IPS DF 4.7 (cell line): ENCODE measurements at regions not wholly inside any gene's neighbourhood (a gene's known extent, or its start where the extent isn't known, plus 50 kb on each side); places are given as distances from the start of the nearest gene placed in this dataset.
"Not testable (repeated sequence)": the region's sequence is repeated elsewhere in the genome, so short reads cannot be mapped to it uniquely, and the experiment has no call there.

Experiments
- DNase-seq: peaks from one replicate; pipeline ENCODE4 v3.0.0-alpha.2; 2013; ENCODE audit warnings: low spot score; ENCODE audit errors: extremely low read depth

DNA sequence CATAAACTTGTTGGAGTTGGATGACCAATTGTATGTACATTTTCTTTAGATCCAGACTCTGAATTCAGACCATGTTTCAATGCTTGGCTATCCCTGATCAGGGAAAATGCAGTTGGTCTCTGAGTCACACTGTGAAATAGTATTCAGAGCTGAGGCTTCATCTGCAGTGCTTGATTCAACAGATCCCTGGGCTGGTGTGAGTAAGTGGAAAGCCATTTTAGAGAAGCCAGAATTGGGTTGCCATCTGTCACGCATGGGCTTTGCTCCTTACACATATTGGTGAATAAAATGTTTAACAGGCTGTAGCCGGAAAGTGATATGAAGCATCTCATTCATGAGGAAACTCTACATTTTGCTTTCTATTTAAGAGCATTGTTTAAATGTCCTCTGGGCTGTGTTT is 50.0 kb upstream of the ACYP2 start:
- DNase-seq = no peak

DNA sequence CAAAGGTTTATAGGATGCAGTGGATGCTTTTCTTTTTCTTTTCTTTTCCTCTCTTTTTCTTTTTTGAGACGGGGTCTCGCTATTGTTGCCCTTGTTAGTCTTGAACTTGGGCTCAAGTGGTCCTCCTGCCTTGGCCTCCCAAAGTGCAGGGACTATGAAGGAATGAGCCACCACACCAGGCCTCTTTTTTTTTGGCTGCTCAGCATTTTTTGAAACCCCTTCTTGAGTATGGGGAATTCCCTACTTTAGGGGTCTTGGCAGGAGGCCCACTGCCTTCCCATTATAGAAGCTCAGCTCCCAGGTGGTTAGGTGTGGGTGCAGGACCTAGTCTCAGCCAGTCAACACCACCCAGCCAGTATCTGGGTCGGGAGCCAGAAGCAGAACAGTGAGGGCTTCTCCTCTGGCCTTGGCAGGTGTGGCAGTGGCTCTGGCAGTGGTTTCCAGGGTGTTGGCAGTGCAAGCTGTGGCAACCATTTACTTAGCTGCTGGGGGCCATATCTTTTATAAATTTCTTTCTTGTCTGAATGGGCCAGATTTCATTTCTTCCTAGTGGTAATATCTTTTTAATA is 51.4 kb upstream of the ACYP2 start:
- no peak for DNase-seq

DNA sequence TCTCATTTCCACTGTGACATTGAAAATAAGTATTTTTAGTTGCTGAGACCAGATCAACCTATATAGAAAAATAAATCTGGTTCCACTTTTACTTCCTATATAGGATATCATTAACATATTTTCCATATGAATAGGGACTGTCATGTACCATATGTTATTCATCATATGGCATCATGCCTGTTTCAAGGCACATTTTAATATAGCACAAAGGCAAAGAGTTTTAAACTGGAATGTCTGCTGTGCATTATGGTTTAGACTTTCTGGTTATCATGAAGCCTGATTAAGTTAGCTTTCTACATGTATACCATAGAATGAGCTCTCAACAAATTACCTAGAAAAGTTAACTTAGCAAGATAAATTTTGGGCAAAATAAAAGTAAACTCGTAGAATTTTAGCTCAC is 53.0 kb upstream of the ACYP2 start:
- DNase-seq = no peak

DNA sequence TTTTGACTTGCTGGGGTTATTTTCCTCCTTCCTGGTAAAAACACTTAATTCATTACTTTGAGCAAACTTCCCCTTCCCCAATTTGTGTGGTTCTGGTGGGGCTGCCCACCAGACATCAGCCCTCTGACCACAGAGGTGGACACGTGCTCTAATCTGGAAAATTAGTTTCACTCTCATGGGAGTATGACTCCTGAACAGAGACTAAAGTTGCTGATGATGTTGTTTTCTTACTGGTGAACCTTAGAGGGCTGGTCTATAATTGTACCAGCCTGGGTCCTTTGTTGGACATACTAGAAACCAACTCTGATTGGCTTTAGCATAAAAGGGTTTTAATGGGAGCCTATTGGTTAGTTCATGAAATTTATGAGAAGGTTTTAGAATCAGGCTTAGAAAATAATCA is 54.1 kb upstream of the ACYP2 start:
- DNase-seq = no peak

DNA sequence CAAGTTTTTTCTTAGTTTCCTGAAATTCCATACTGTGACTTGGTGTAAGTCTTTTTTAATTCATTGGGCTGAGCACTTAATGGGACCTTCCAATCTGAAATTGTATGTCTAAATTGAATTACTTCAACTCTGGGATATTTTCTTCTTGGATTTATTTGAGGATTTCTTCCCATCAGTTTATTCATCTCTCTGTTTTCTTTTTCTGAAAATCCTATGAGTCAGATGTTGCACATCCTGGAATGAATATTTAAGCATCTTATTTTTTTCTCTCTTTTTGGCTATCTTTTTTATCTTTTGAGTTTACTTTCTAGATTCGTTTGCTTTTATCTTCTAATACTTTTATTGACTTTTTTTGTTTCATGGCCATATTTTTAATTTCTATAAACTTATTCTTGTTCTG is 55.4 kb upstream of the ACYP2 start:
- no peak for DNase-seq

DNA sequence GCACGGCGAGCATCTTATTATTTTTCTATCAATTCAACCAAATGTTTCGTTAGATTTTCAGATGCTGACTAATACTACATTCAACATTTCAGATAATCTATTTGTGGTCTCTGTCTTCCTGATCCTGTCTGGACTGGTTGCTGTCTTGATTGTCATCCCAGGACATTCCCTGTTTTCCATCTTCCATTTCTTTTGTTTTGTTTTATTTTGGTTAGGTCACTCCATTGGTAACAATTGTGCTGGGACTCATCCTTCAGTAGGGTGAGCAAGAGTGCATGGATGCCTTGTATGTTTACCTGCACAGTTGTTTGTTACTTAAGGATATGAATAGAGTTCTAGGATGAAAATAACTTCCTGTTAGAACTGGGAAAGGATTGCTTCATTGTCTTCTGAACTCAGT is 55.9 kb upstream of the ACYP2 start:
- no peak for DNase-seq

DNA sequence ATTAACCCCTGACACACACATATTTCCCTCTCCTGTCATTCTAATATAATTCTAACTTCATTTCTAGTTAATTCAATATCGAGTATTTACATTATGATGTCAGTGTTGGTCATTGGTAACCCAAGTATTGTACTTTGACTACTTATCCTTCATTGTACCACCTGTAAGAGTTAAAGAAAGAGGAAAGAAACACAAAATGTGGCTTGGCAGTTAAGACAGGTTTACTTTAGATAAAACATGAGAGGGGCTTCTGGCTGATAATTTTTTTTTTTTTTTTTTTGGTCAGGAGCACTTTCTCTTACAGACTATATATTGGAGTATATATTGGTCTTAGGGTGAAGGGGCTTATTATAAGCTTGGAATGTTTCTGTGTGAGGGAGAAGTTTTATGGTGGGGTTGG is 57.0 kb upstream of the ACYP2 start:
- DNase-seq = no peak

DNA sequence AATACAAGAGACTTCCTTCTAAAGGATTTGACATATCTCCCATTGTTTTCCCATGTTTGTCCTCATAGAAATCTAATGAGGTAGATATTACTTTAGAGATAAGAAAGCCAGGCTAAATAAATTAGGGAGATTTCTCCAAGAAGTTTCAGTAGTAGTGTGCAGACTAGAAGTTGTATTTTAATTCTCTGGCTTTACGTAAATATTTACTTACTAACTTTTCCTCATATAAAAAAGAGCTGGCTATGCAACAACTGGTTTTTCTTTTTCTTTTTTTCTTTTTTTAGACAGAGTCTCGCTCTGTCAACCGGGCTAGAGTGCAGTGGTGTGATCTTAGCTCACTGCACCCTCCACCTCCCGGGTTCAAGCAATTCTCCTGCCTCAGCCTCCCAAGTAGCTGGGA is 60.6 kb upstream of the ACYP2 start:
- no peak for DNase-seq

DNA sequence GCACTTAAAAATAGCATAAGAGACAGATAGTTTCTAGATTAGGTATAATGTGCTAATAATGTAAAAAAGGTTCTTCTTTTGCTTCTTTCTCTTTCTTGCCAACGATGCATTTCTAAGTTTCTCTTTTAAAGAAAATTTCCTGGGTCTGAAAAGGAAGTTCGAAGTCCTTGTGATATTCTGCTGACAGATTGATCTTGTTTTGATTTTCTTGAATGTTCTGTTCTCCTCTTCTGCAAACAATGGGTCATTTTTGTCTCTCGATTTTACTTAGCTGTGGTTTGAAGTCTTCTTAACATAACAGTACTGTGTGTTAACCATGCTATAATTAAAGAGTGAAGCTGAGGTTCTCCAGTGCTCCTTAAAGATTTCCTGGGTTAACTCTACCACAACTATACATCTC is 61.1 kb upstream of the ACYP2 start:
- no peak for DNase-seq

DNA sequence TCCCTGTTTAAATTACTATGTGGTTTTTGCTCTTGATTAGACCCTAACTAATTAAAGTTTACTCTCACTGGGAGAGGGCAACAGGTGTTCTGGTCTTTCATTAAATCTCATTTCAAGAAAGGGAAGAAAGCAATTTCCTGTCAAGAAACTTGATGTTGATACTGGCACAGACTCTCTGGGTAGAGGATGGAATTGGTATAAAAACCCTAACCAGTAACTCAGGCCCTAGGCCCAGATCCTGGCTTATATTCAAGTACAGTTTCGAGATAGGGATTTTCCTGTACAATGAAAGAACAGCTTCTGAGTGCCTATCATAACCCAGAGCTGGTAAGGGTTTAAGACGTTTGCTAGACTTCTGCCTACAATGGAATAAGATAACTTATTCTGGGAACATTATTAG is 61.6 kb upstream of the ACYP2 start:
- DNase-seq = no peak

DNA sequence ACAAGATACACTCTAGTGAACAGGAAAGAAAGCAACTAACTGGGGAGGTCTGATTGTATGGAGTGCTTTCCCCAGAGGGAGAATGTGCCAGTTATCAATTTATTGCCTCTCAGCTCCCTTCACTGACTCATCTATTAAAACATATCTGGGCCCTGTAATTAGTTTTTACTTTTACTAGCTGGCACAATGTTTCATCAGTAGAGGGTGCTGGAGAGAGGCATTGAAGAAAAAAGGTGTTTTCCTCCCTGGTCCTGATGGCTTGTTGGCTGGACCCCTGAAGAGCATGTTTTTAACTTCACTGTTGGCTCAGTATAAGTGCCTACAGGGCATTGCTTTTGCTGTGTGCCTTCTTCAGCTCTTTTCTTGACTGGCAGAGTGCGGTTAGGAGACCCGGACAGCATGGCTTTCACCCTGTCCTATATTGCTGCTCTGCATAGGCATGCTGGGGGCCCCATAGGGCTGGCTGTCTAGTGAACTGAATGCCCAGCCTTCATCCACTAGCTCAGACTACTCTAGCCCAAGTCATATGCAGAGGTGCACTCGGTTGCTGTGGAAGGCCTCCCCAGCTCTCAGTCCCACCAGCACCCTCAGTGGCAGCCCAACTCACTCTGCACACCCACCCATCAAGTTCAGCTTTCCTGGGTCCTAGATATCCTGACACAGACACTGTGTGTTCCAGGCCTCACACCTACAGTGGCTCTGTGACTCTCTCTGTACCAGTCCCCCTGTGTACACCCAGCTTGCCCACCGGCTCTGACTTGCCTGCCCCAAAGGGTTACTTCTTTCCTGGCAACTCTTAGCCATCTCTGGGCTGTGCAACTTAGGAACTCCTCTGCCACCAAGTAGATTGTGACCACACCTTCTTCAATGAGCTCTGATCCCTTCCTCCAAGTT is 62.3 kb upstream of the ACYP2 start:
- peak; percentile 5 for DNase-seq

DNA sequence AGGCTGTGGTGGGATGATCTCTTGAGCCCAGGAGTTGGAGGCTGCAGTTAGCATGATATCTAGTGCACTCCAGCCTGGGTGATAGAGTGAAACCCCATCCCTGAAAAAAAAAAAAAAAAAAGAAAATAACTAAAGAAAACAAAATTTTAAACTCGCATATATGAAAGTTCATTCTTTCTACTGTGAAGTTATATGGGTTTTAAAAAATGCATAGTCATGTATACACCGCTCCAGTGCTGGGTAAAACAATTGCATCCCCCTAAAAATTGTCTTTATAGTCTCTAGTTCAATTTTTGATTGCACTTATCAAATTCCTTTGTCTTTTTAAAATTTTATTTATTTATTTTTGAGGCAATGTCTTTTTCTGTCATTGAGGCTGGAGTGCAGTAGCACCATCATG is 65.0 kb upstream of the ACYP2 start:
- DNase-seq = no peak

DNA sequence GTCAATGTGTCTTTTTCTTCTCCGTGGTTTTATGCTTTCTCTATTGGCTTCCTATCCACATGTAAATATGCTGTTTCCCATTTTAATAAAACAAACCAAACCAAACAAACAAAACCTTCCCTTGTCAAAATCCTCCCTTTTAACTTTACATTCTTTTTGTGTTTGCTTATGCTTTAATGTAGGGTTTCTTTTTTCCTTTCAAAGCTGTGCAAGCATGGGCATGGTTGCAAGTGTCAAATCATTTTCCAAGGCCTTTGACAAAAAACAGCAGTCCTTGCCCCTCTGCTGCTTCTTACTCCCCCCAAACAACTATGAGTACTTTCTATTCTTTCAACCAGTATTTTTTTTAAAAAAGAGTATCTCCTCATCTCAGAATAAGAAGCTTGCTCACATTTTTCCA is 66.0 kb upstream of the ACYP2 start:
- no peak for DNase-seq

DNA sequence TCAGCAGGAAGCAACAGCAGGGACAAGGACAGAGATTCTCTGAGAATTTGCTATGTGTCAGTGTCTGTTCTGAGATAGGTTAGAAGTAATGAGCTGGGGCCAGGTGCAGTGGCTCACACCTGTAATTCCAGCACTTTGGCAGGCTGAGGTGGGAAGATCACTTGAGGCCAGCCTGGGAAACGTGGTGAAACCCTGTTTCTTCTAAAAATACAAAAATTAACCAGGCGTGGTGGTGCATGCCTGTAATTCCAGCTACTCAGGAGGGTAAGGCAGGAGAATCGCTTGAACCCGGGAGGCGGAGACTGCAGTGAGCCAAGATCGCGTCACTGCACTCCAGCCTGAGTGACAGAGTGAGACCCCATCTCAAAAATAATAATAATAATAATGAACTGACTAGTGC is 66.5 kb upstream of the ACYP2 start:
- not testable (repeated sequence) for DNase-seq

DNA sequence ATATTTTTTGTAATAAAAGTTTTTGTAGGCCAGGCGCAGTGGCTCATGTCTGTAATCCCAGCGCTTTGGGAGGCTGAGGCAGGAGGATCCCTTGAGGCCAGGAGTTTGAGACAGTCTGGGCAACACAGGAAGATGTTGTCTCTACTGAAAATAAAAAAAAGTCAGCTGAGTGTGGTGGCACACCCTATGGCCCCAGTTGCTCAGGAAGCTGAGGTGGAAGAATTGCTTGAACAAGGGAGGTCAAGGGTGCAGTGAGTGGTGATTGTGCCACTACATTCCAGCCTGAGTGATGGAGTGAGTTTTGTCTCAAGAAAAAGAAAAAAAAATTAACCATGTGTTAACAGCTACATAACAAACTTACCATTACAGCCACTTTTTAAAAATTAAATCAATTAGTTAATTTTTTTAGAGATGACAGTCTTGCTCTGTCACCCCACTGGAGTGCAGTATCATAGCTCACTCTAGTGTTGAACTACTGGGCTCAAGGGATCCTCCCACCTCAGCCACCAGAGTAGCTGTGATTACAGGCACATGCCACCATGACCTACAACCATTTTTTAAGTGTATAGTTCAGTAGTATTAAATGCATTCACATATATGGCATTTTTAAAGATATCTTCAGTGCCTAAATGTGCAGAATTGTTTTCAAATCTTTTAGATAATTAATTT is 67.2 kb upstream of the ACYP2 start:
- no peak for DNase-seq

DNA sequence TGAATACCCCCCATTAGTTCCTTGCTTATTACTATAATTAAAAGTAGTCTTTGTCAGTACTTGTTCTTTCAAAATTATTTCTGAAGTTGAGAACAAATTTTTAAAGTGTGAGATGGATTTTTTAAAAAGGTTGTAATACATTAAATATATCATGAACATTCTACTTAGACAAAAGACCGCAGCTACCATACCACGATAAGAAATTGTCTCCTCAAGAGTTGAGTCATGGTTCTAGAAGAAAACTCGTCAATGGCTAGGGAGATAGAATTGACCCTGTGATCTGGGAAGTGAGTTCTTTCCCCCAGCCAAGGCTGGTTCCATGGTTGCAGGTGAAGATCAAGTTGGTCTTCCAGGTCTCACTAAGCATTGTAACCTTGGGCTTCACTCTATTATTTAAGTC is 67.8 kb upstream of the ACYP2 start:
- no peak for DNase-seq

DNA sequence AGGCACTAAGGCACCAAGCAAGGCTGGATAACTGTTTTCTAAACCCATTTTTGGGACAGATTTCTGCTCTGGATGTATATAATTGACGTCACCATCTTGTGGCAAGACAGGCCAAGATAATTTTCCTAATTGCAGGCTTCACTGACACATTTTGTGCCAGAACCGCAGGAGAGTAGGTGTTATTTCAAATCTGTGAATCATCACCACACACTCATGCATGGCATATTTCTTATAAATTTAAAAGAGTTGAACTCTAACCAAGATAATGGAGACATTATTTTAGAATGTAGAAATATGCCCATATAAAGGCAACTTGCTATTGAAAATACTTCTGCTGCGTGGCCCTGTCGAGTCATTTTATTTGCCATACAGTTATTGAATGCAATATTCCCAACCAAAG is 68.3 kb upstream of the ACYP2 start:
- DNase-seq = no peak

DNA sequence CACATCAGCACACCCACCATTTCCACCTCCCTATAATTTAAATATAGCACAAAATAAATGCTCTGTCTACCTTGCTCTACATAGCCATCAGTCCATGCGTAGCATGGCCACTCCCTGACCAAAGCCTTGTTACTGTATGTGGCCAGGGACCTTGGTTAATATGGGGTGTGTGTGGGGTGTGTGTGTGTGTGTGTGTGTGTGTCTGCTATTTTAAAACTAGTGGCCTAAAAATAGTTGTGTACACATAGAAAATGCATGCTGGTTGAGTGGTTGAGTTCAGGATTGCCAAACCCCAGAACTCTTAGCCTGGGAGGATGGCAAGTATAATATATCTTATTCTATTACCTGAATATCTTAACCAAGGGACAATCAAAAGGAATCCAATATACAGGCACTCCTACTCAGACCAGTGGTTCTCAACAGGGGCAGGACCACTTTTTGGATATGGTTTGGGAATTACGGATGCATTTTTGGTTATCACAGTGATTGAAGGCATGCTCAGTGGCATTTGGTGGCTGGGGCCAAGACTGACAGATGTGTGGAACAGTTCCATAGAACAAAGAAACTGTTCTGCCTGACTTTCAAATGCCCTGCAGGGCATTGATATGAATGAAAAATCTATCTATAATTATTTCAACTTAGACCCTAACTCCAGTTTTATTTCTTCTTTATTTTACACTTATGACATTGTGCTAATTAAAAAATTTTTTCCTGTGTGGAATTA is 72.3 kb upstream of the PSME4 start:
- DNase-seq = no peak

DNA sequence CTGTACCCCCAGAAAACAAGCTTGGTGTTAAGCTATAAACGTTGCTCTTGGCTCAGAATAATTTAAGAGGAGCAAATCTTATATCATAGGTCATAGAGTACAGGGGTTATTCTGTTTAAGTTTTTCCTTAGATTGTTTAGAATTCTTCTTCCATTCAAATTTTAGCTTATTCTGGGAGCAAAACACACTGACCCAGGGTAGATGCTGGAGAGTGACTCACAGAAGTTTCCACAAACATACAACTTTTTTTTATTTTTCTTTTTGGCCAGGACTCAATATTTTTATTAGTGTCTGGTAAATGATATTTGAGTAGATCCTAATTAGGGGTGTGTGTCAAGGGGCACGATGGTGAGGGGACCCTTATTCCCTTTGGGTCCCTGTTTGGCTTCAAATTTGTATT is 71.5 kb upstream of the PSME4 start:
- DNase-seq = no peak

DNA sequence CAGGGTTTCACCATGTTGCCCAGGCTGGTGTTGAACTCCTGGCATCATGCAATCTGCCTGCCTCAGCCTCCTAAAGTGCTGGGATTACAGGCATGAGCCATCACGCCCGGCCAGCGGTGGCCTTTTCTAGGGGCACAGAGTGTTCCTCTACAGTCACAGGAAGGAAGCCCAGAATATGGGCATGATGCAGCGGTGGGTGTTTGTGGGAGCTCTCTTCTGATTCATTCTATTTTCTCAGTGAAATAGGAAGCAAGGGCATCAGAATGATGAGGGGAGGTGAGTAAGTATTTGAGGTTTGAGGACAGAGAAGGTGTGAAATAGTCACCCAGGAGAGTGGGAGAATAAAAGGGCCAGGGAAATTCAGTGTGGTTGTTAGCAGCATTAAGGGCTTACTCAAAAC is 70.3 kb upstream of the PSME4 start:
- DNase-seq = no peak

DNA sequence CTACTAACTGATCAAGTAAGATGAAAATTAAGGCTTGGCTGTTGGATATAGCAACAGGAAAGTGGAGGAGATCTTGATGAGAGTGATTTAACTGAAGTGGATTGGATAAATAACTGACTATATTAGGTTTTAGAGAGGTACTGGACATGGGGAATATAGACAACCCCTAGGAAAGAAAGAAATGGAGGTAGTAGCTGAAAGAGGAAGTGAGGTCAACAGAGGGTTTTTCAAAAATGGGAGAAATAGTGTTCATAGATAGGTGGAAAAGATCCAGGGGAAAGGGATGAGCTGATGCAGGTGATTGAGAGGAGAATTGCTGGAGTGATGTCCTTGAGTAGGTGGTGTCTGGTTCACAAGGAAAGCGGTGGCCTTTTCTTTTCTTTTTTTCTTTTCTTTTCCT is 69.9 kb upstream of the PSME4 start:
- no peak for DNase-seq

DNA sequence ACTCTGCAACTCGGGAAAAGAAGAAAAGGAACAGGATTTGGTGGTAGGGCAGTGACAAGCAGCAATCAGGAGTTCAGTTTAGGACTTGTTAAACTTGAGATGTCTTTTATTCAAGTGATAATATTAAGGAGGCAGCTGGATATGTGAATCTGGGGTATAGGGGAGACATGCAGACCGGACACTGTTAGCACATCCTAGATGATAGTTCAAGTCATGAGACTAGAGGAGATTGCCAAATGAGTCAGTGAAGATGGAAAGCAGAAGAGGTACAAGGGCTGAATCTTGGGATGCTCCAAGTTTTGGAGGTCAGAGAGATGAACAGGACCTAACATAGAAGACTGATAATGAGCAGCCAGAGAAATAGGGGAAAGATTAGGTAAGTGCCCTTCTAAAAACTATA is 69.5 kb upstream of the PSME4 start:
- no peak for DNase-seq
